ENCODE measurements at regions not wholly inside any gene's neighbourhood (a gene's known extent, or its start where the extent isn't known, plus 50 kb on each side); places are given as distances from the start of the nearest gene placed in this dataset.

- no peaks in the 10 kb centered on the region for H3K9me3 ChIP-seq (ENCODE audit: control extremely low read depth in 1 of 3, control insufficient read depth in 2 of 3, insufficient read depth in 1 of 3, low read length in 2 of 3)
- H4K20me1 ChIP-seq (ENCODE audit: control insufficient read depth, insufficient read depth, low read length, poor library complexity, severe bottlenecking), result no peaks in the 10 kb centered on the region
- Mint-ChIP-seq H3K4me3 (no peak overlapping the region), H3K27me3 (no peaks in the 10 kb centered on the region), H3K9me3 (ENCODE audit: insufficient read depth) (no peaks in the 10 kb centered on the region), H3K27ac (no peak overlapping the region), H3K4me1 (no peaks in the 10 kb centered on the region)
- ChIA-PET POLR2A (no interaction called here), CTCF (no interaction called here)
- no peak for DNase-seq
- intact Hi-C loops (cut with micrococcal nuclease), result no loop called here
- WGBS (ENCODE audit: insufficient coverage), result no CpG with 5 or more reads among the region's 7 CpGs
- no peak overlapping the region for H2AFZ ChIP-seq (ENCODE audit: insufficient read depth, low read depth, low read length, poor library complexity, severe bottlenecking)
- TF ChIP-seq EZH2 (IDR thresholded peaks at IDR 0.05; ENCODE audit: borderline replicate concordance, insufficient read depth, low read depth, low read length, poor library complexity, severe bottlenecking), result no peak
- TF ChIP-seq CTCF (IDR thresholded peaks at IDR 0.05), result no peak
- no peak for ATAC-seq (ENCODE audit: low read depth)
- no peak overlapping the region for H3K4me3 ChIP-seq (ENCODE audit: control extremely low read depth in 1 of 5, extremely low read depth in 1 of 5, insufficient read depth in 1 of 5, low read depth in 2 of 5, low read length in 4 of 5)
- H3K79me2 ChIP-seq (ENCODE audit: control insufficient read depth, insufficient read depth, low read length), result no peaks in the 10 kb centered on the region
- no peaks in the 10 kb centered on the region for H3K27me3 ChIP-seq (replicated peaks in 1 of 4; ENCODE audit: control extremely low read depth in 1 of 4, control insufficient read depth in 3 of 4, insufficient read depth in 4 of 4, low read length in 3 of 4)
- no peak overlapping the region for H3K4me2 ChIP-seq (replicated peaks; ENCODE audit: low read depth, low read length, poor library complexity, severe bottlenecking)
- no peak overlapping the region for H3K9ac ChIP-seq (ENCODE audit: low read length)
- no peaks in the 10 kb centered on the region for H3K36me3 ChIP-seq (replicated peaks in 1 of 2; ENCODE audit: control extremely low read depth in 1 of 2, control insufficient read depth in 1 of 2, extremely low read depth in 1 of 2, insufficient read depth in 2 of 2, low read length in 1 of 2)
- H3K4me1 ChIP-seq (ENCODE audit: control insufficient read depth in 2 of 2, insufficient read depth in 2 of 2, low read length in 2 of 2), result no peaks in the 10 kb centered on the region
- H3K27ac ChIP-seq (ENCODE audit: low read length in 2 of 2), result no peak overlapping the region
These were observed 545.9 kb upstream of the RIOK2 start for GRCh38 chr5:97728920-97729319.

- H3K9ac ChIP-seq (ENCODE audit: low read length), result no peak overlapping the region
- H4K20me1 ChIP-seq (ENCODE audit: control insufficient read depth, insufficient read depth, low read length, poor library complexity, severe bottlenecking), result no peaks in the 10 kb centered on the region
- H3K27me3 Mint-ChIP-seq, result no peaks in the 10 kb centered on the region
- DNase-seq (no peak), ATAC-seq (ENCODE audit: low read depth) (no peak)
- H3K4me3 ChIP-seq (ENCODE audit: control extremely low read depth in 1 of 5, extremely low read depth in 1 of 5, insufficient read depth in 1 of 5, low read depth in 2 of 5, low read length in 4 of 5), result no peak overlapping the region
- intact Hi-C loops (cut with micrococcal nuclease), result no loop called here
- H3K4me1 Mint-ChIP-seq, result no peaks in the 10 kb centered on the region
- no peaks in the 10 kb centered on the region for H3K27me3 ChIP-seq (replicated peaks in 1 of 4; ENCODE audit: control extremely low read depth in 1 of 4, control insufficient read depth in 3 of 4, insufficient read depth in 4 of 4, low read length in 3 of 4)
- H3K27ac Mint-ChIP-seq, result no peak overlapping the region
- no peaks in the 10 kb centered on the region for H3K36me3 ChIP-seq (replicated peaks in 1 of 2; ENCODE audit: control extremely low read depth in 1 of 2, control insufficient read depth in 1 of 2, extremely low read depth in 1 of 2, insufficient read depth in 2 of 2, low read length in 1 of 2)
- H2AFZ ChIP-seq (ENCODE audit: insufficient read depth, low read depth, low read length, poor library complexity, severe bottlenecking), result no peak overlapping the region
- POLR2A ChIA-PET, result no interaction called here
- H3K27ac ChIP-seq (ENCODE audit: low read length in 2 of 2), result no peak overlapping the region
- TF ChIP-seq CTCF (IDR thresholded peaks at IDR 0.05) (no peak), EZH2 (IDR thresholded peaks at IDR 0.05; ENCODE audit: borderline replicate concordance, insufficient read depth, low read depth, low read length, poor library complexity, severe bottlenecking) (no peak)
- no peaks in the 10 kb centered on the region for H3K79me2 ChIP-seq (ENCODE audit: control insufficient read depth, insufficient read depth, low read length)
- CTCF ChIA-PET, result no interaction called here
- H3K4me2 ChIP-seq (replicated peaks; ENCODE audit: low read depth, low read length, poor library complexity, severe bottlenecking), result no peak overlapping the region
- no peaks in the 10 kb centered on the region for H3K9me3 Mint-ChIP-seq (ENCODE audit: insufficient read depth)
- H3K9me3 ChIP-seq (ENCODE audit: control extremely low read depth in 1 of 3, control insufficient read depth in 2 of 3, insufficient read depth in 1 of 3, low read length in 2 of 3), result no peaks in the 10 kb centered on the region
- H3K4me1 ChIP-seq (ENCODE audit: control insufficient read depth in 2 of 2, insufficient read depth in 2 of 2, low read length in 2 of 2), result no peaks in the 10 kb centered on the region
- H3K4me3 Mint-ChIP-seq, result no peak overlapping the region
These were observed 546.9 kb upstream of the RIOK2 start for GRCh38 chr5:97729938-97730337.
